OCI-M1 (cell line): ENCODE measurements at regions not wholly inside any gene's neighbourhood (a gene's known extent, or its start where the extent isn't known, plus 50 kb on each side); places are given as distances from the start of the nearest gene placed in this dataset.

ENCODE experiments used
- DNase-seq: peaks from one replicate; lab custom pipeline; 2025; lab: John Stamatoyannopoulos, UW

DNA sequence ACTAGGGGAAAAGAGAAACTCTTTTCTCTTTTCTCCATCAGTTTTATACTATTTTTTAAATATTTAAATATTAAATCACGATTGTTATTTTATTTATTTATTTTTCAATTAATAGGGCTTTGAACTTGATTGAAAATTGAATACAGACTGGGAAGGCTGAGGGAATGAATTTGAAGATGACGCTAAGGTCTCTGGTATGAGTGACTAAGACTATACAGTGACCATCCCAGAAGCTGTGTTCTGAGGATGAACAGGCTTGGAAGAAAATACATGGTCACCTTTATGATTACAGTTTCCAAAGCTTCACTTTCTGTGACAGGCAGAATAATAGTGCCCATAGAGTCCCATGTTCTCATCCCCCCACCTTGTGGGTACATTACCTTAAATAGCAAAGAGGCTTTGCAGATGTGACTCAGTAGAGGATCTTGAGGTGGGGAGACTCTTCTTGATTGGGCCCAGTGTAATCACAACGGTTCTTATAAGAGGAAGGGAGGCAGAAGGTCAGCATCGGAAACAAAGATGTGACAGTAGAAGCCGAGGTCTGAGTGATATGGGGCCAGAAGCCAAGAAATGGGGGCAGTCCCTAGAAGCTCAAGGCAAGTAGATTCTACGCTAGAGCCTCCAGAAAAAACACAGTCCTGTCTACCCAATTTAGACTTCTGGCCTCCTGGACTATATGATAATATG is 51.0 kb upstream of the LPP start:
- DNase-seq = no peak

DNA sequence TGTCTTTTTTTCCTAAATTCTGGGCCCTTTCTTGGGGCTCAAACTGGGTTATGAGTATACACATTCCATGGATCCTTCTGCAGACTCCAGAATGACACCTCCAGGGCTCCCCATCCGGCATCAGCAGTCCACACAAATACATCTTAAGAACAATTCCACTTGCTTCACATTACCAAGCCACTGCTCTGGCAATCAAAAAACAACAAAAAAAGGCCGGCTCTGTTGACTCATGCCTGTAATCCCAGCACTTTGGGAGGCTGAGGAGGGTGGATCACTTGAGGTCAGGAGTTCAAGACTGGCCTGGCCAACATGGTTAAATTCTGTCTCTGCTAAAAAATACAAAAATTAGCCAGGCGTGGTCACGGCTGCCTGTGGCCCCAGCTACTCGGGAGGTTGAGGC is 49.9 kb upstream of the LPP start:
- no peak for DNase-seq
